ENCODE measurements at regions not wholly inside any gene's neighbourhood (a gene's known extent, or its start where the extent isn't known, plus 50 kb on each side); places are given as distances from the start of the nearest gene placed in this dataset.
"Not testable (repeated sequence)": the region's sequence is repeated elsewhere in the genome, so short reads cannot be mapped to it uniquely, and the experiment has no call there.

- no peak for DNase-seq (ENCODE audit: low read depth)
Measured at GRCh38 chr10:26355241-26355640, 82.9 kb upstream of the APBB1IP start.

GRCh38 chr10:26357203-26357602 is 80.9 kb upstream of the APBB1IP start:
- no peak for DNase-seq (ENCODE audit: low read depth)

- DNase-seq (ENCODE audit: low read depth): no peak
Measured at GRCh38 chr10:26358071-26358470, 80.1 kb upstream of the APBB1IP start.

- no peak for DNase-seq (ENCODE audit: low read depth)
Measured at GRCh38 chr10:26359670-26360069, 78.5 kb upstream of the APBB1IP start.

GRCh38 chr10:26361351-26361750 is 76.8 kb upstream of the APBB1IP start:
- DNase-seq (ENCODE audit: low read depth): no peak

- no peak for DNase-seq (ENCODE audit: low read depth)
Measured at GRCh38 chr10:26361971-26362370, 76.2 kb upstream of the APBB1IP start.

- peak; percentile 99 for DNase-seq (ENCODE audit: low read depth)
Measured at GRCh38 chr10:26365681-26366358, 72.3 kb upstream of the APBB1IP start.

GRCh38 chr10:26367035-26367434 is 71.1 kb upstream of the APBB1IP start:
- DNase-seq (ENCODE audit: low read depth): not testable (repeated sequence)

GRCh38 chr10:26367771-26368170 is 70.4 kb upstream of the APBB1IP start:
- peak; percentile 79 for DNase-seq (ENCODE audit: low read depth)

- DNase-seq (ENCODE audit: low read depth): no peak
Measured at GRCh38 chr10:26368463-26368862, 69.7 kb upstream of the APBB1IP start.

GRCh38 chr10:26372513-26373354 is 65.4 kb upstream of the APBB1IP start:
- DNase-seq (ENCODE audit: low read depth): no peak

GRCh38 chr10:26374426-26374825 is 63.7 kb upstream of the APBB1IP start:
- no peak for DNase-seq (ENCODE audit: low read depth)

GRCh38 chr10:26377224-26377810 is 60.8 kb upstream of the APBB1IP start:
- peak; percentile 22 for DNase-seq (ENCODE audit: low read depth)

GRCh38 chr10:26378861-26379294 is 59.3 kb upstream of the APBB1IP start:
- DNase-seq (ENCODE audit: low read depth): no peak

GRCh38 chr10:26380815-26381214 is 57.3 kb upstream of the APBB1IP start:
- DNase-seq (ENCODE audit: low read depth): no peak

- no peak for DNase-seq (ENCODE audit: low read depth)
Measured at GRCh38 chr10:26381986-26382385, 56.2 kb upstream of the APBB1IP start.

GRCh38 chr10:26384600-26384999 is 53.5 kb upstream of the APBB1IP start:
- no peak for DNase-seq (ENCODE audit: low read depth)

GRCh38 chr10:26385443-26385842 is 52.7 kb upstream of the APBB1IP start:
- DNase-seq (ENCODE audit: low read depth): no peak

GRCh38 chr10:26386781-26387180 is 51.4 kb upstream of the APBB1IP start:
- no peak for DNase-seq (ENCODE audit: low read depth)

Measured in renal cortical epithelial cell (primary cell).